K562 (cell line): ENCODE measurements at regions not wholly inside any gene's neighbourhood (a gene's known extent, or its start where the extent isn't known, plus 50 kb on each side); places are given as distances from the start of the nearest gene placed in this dataset.

Experiments used
- ATAC-seq: fragments of 200-7000 bp; cut with Tn5 transposase; 3 replicates; pipeline ENCODE4 v1.9.1; 2020; ENCODE audit warnings: moderate library complexity
- BruUV-seq: library from RNA; stranded (reverse); fragments of 400-500 nt; replicated peaks from 2 replicates; lab custom pipeline; 2021; lab: Mats Ljungman, UMichigan
- CTCF ChIA-PET: fragments of 300-600 bp; formaldehyde crosslinking; extraction: SDS; loops from one replicate; lab custom pipeline; 2021; ENCODE audit warnings: low intra/inter-chr PET ratio; lab: Yijun Ruan, JAX
- POLR2A ChIA-PET: fragments of 300-600, 350-650 bp; sonication (Branson Sonifier 250); formaldehyde crosslinking; extraction: SDS; loops from one replicate; lab custom pipeline; 2021; ENCODE audit warnings: antibody characterized with exemption, inconsistent platforms; lab: Yijun Ruan, JAX
- DNase-seq, 4 experiments: peaks; one replicate each; pipeline versions ENCODE4 v3.0.0 to v3.0.0-alpha.2; 2011 to 2018; ENCODE audit warnings: low spot score in 3 of 4, mixed read lengths in 3 of 4; ENCODE audit errors: extremely low read depth in 1 of 4
- FAIRE-seq: peaks from 2 replicates; lab custom pipeline; 2011; peaks lifted over from hg19 to GRCh38; lab: Jason Lieb, UNC
- H2AFZ ChIP-seq: 2 replicates; pipeline ENCODE4 v1.6.0; 2011; ENCODE audit warnings: low read depth, low read length, control low read depth, inconsistent platforms
- H3K27ac ChIP-seq: fragments of 200-600 bp; 3 replicates; pipeline ENCODE4 v1.8.0; 2011; ENCODE audit warnings: low read depth, mild to moderate bottlenecking, control low read depth, inconsistent platforms, low read length, moderate library complexity, mixed read lengths; ENCODE audit errors: extremely low read depth
- H3K27me3 ChIP-seq, 2 experiments: fragments of 300-600 bp in 1 of 2; 2 replicates in 1 of 2; 3 replicates in 1 of 2; pipeline versions ENCODE4 v1.6.0 to v1.8.0; 2011; ENCODE audit warnings: inconsistent platforms in 2 of 2, low read length in 2 of 2, mild to moderate bottlenecking in 1 of 2, mixed read lengths in 1 of 2, moderate library complexity in 1 of 2; ENCODE audit not compliant: control insufficient read depth in 2 of 2, insufficient read depth in 2 of 2
- H3K36me3 ChIP-seq: fragments of 300-600 bp; 3 replicates; pipeline ENCODE4 v1.8.0; 2011; ENCODE audit warnings: mild to moderate bottlenecking, low read length, inconsistent platforms; ENCODE audit not compliant: control insufficient read depth, insufficient read depth
- H3K4me1 ChIP-seq, 2 experiments: fragments of 200-600 bp in 1 of 2; replicated peaks in 1 of 2; 2 replicates in 1 of 2; 3 replicates in 1 of 2; pipeline versions ENCODE4 v1.5.1 to v1.8.0; 2011; ENCODE audit warnings: inconsistent platforms in 2 of 2, low read length in 2 of 2, mild to moderate bottlenecking in 1 of 2, mixed read lengths in 1 of 2, moderate library complexity in 1 of 2; ENCODE audit not compliant: control insufficient read depth in 2 of 2, insufficient read depth in 2 of 2
- H3K4me2 ChIP-seq: 2 replicates; pipeline ENCODE4 v1.6.1; 2011; ENCODE audit warnings: low read length, control low read depth, inconsistent platforms, mixed read lengths; ENCODE audit not compliant: insufficient read depth
- H3K4me3 ChIP-seq: fragments of 200-600 bp; sonication (generic), shearing (Covaris generic); 2 replicates; pipeline ENCODE4 v1.5.1; 2016; ENCODE audit warnings: control low read depth, inconsistent platforms
- H3K79me2 ChIP-seq: fragments of 200-600 bp; 3 replicates; pipeline ENCODE4 v1.8.0; 2011; ENCODE audit warnings: low read length, inconsistent platforms; ENCODE audit not compliant: control insufficient read depth, insufficient read depth
- H3K9ac ChIP-seq, 2 experiments: 2 replicates each; pipeline versions ENCODE4 v1.6.0 to v1.6.1; 2011; ENCODE audit warnings: low read depth in 2 of 2, low read length in 2 of 2, control low read depth in 1 of 2, inconsistent platforms in 1 of 2, mild to moderate bottlenecking in 1 of 2, mixed read lengths in 1 of 2; ENCODE audit not compliant: insufficient read depth in 1 of 2
- H3K9me1 ChIP-seq: one replicate; pipeline ENCODE4 v1.6.0; 2011; ENCODE audit warnings: inconsistent platforms, mild to moderate bottlenecking, low read length, moderate library complexity; ENCODE audit not compliant: control insufficient read depth, insufficient read depth
- H3K9me3 ChIP-seq: replicated peaks from 2 replicates; pipeline ENCODE4 v1.5.1; 2011; ENCODE audit warnings: low read depth, low read length, inconsistent platforms; ENCODE audit not compliant: control insufficient read depth, insufficient read depth
- H4K20me1 ChIP-seq: replicated peaks from 2 replicates; pipeline ENCODE4 v1.6.1; 2011; ENCODE audit warnings: low read length, inconsistent platforms, mixed read lengths; ENCODE audit not compliant: control insufficient read depth, insufficient read depth
- BRF1 ChIP-seq: IDR thresholded peaks from 3 replicates; pipeline ENCODE4 v1.6.1; 2011; ENCODE audit warnings: borderline replicate concordance, mild to moderate bottlenecking; ENCODE audit not compliant: insufficient read length; ENCODE audit errors: extremely low read depth
- ETS2 ChIP-seq: IDR thresholded peaks from 2 replicates; pipeline ENCODE4 v1.6.1; 2016; ENCODE audit warnings: borderline replicate concordance, missing genetic modification characterization, mild to moderate bottlenecking, moderate library complexity, missing compliant biosample characterization; ENCODE audit not compliant: poor library complexity, severe bottlenecking
- GTF2A2 ChIP-seq: IDR thresholded peaks from 2 replicates; pipeline ENCODE4 v1.6.1; 2016; ENCODE audit warnings: mild to moderate bottlenecking, missing genetic modification characterization, missing compliant biosample characterization
- KAT8 ChIP-seq: fragments of 450-650 bp; IDR thresholded peaks from 2 replicates; pipeline ENCODE4 v1.6.1; 2016; ENCODE audit warnings: low read depth, mild to moderate bottlenecking
- MYC ChIP-seq, 2 experiments: fragments of 250-450 bp in 1 of 2; sonication (Bioruptor Pico) in 1 of 2; IDR thresholded peaks; 2 replicates each; pipeline versions ENCODE4 v1.5.1 to v1.6.1; 2012 to 2021; ENCODE audit warnings: low read depth in 2 of 2, borderline replicate concordance in 1 of 2, improper control_type of control experiment in 1 of 2, low read length in 1 of 2, mild to moderate bottlenecking in 1 of 2, moderate library complexity in 1 of 2
- NR3C1 ChIP-seq: sonication (generic); formaldehyde crosslinking; IDR thresholded peaks from 2 replicates; pipeline ENCODE4 v1.8.1; 2022; ENCODE audit warnings: missing genetic modification reagents
- NR4A1 ChIP-seq, 2 experiments: fragments of 250-450 bp in 1 of 2; fragments of 450-650 bp in 1 of 2; sonication (Bioruptor Pico) in 1 of 2; IDR thresholded peaks; 2 replicates each; pipeline versions ENCODE4 v1.4.0 to v1.6.1; 2016 to 2020; ENCODE audit warnings: mild to moderate bottlenecking in 2 of 2, missing compliant biosample characterization in 1 of 2, missing genetic modification characterization in 1 of 2, moderate library complexity in 1 of 2
- PRDM10 ChIP-seq: fragments of 450-650 bp; IDR thresholded peaks from 2 replicates; pipeline ENCODE4 v1.6.1; 2018; ENCODE audit not compliant: partially characterized antibody
- RBM15 ChIP-seq: fragments of 200-400 bp; formaldehyde crosslinking; IDR thresholded peaks from 2 replicates; pipeline ENCODE4 v1.6.1; 2018; ENCODE audit warnings: mild to moderate bottlenecking, low read length, moderate library complexity; ENCODE audit not compliant: insufficient read depth
- RHOXF2B ChIP-seq: fragments of 250-450 bp; sonication (Bioruptor Pico); conservative IDR thresholded peaks from 2 replicates; pipeline ENCODE4 v1.5.1; 2021
- ZBTB43 ChIP-seq: sonication (generic); formaldehyde crosslinking; IDR thresholded peaks from 2 replicates; pipeline ENCODE4 v1.8.0; 2023; ENCODE audit warnings: mild to moderate bottlenecking, missing genetic modification reagents
- ZBTB9 ChIP-seq: fragments of 450-650 bp; formaldehyde crosslinking; IDR thresholded peaks from 2 replicates; pipeline ENCODE4 v1.4.0; 2020; ENCODE audit warnings: mild to moderate bottlenecking, moderate library complexity
- ZNF75A ChIP-seq: fragments of 450-650 bp; formaldehyde crosslinking; IDR thresholded peaks from 2 replicates; pipeline ENCODE4 v1.4.0; 2020; ENCODE audit warnings: mild to moderate bottlenecking
- WGBS: fragments of 100-300 bp; shearing (Covaris generic); methylation state at CpG from one replicate; pipeline ENCODE4 v1.1.6; 2016; ENCODE audit warnings: low coverage, mixed read lengths; ENCODE audit not compliant: insufficient coverage; ENCODE audit errors: missing lambda C conversion rate; 5-methylcytosine and 5-hydroxymethylcytosine counted together
- in situ Hi-C: fragments of 300-500 bp; cut with MboI; formaldehyde crosslinking; loops from 4 replicates; pipeline ENCODE4 v1.15.0; 2018; ENCODE audit warnings: inconsistent platforms, mixed read lengths
- intact Hi-C: fragments of 100-400 bp; cut with micrococcal nuclease; formaldehyde crosslinking; loops from 2 replicates; pipeline ENCODE4 v1.14.2; 2022

- no peak overlapping the region for H3K27ac ChIP-seq
- no peak overlapping the region for H3K4me2 ChIP-seq
- intact Hi-C loops, result no loop called here
- no peak for TF ChIP-seq BRF1
- no peak for TF ChIP-seq NR3C1
- no peak for TF ChIP-seq ETS2 (tag)
- TF ChIP-seq ZBTB9 (CRISPR knock-in tag), result no peak
- TF ChIP-seq PRDM10, result no peak
- no peak for TF ChIP-seq KAT8
- no peak for TF ChIP-seq RHOXF2B
- TF ChIP-seq GTF2A2 (tag), result no peak
- no peak for TF ChIP-seq ZBTB43 (CRISPR knock-in tag)
- TF ChIP-seq ZNF75A (CRISPR knock-in tag), result no peak
- TF ChIP-seq MYC (IDR thresholded peaks at IDR 0.05; ENCODE audit: low read depth, low read length), result no peak
- no peak for TF ChIP-seq MYC (CRISPR knock-in tag; IDR thresholded peaks at IDR 0.05; ENCODE audit: borderline replicate concordance, low read depth)
- no peak for TF ChIP-seq RBM15
- TF ChIP-seq NR4A1 (CRISPR knock-in tag; IDR thresholded peaks at IDR 0.05), result no peak
- no peak for TF ChIP-seq NR4A1 (tag; IDR thresholded peaks at IDR 0.05)
- no peak overlapping the region for H2AFZ ChIP-seq
- ATAC-seq, result no peak
- CTCF ChIA-PET, result no interaction called here
- BruUV-seq, result no TSS peak
- no peak overlapping the region for H3K4me3 ChIP-seq
- in situ Hi-C loops, result no loop called here
- no peaks in the 10 kb centered on the region for H3K9me3 ChIP-seq
- no peak for DNase-seq
- H3K79me2 ChIP-seq, result no peaks in the 10 kb centered on the region
- H3K9ac ChIP-seq, result no peak overlapping the region
- POLR2A ChIA-PET, result no interaction called here
- WGBS, result 0% methylated on average over 3 of the region's 3 CpGs
- no peaks in the 10 kb centered on the region for H3K36me3 ChIP-seq
- FAIRE-seq, result no peak
- H3K9me1 ChIP-seq, result no peaks in the 10 kb centered on the region
- H4K20me1 ChIP-seq, result no peaks in the 10 kb centered on the region
- no peaks in the 10 kb centered on the region for H3K27me3 ChIP-seq
- no peaks in the 10 kb centered on the region for H3K4me1 ChIP-seq
These were observed 930.8 kb downstream of the TFAP2A start for GRCh38 chr6:9484091-9484490.
